ENCODE measurements at regions not wholly inside any gene's neighbourhood (a gene's known extent, or its start where the extent isn't known, plus 50 kb on each side); places are given as distances from the start of the nearest gene placed in this dataset.

GRCh38 chr2:74749432-74749831, 84.5 kb upstream of the HK2 start:
- Histone ChIP-seq H3K27ac (ENCODE audit: low read depth in 1 of 2, low read length in 1 of 2) (no peak overlapping the region), H3K36me3 (ENCODE audit: control insufficient read depth in 4 of 4, insufficient read depth in 4 of 4, low read length in 4 of 4) (no peaks in the 10 kb centered on the region), H3K9me3 (ENCODE audit: control insufficient read depth in 4 of 4, insufficient read depth in 3 of 4, low read length in 3 of 4) (no peaks in the 10 kb centered on the region), H3K4me1 (ENCODE audit: control insufficient read depth in 5 of 5, insufficient read depth in 5 of 5, low read length in 5 of 5) (no peaks in the 10 kb centered on the region), H3K27me3 (ENCODE audit: control insufficient read depth in 3 of 3, insufficient read depth in 3 of 3, low read length in 2 of 3) (peaks cover 0 to 15% (median 0%) of the 10 kb centered on the region in 3 donors), H3K9ac (ENCODE audit: insufficient read depth in 1 of 2, low read length in 2 of 2) (no peak overlapping the region), H3K4me3 (no peak overlapping the region)
- no peak for TF ChIP-seq CTCF (IDR thresholded peaks at IDR 0.05; ENCODE audit: control extremely low read depth, extremely low read depth)
- ATAC-seq (ENCODE audit: insufficient read depth, low FRiP score) (no peak), DNase-seq (no peak)
- 78 to 79% methylated on average over 3 of the region's 3 CpGs for WGBS, 2 donors

GRCh38 chr2:74751981-74752851, 81.7 kb upstream of the HK2 start:
- Histone ChIP-seq H3K27ac (ENCODE audit: low read depth in 1 of 2, low read length in 1 of 2) (no peak overlapping the region), H3K4me3 (no peak overlapping the region), H3K9me3 (ENCODE audit: control insufficient read depth in 4 of 4, insufficient read depth in 3 of 4, low read length in 3 of 4) (peaks cover 0 to 6% (median 2%) of the 10 kb centered on the region in 4 donors), H3K4me1 (ENCODE audit: control insufficient read depth in 5 of 5, insufficient read depth in 5 of 5, low read length in 5 of 5) (no peaks in the 10 kb centered on the region), H3K9ac (ENCODE audit: insufficient read depth in 1 of 2, low read length in 2 of 2) (no peak overlapping the region), H3K27me3 (ENCODE audit: control insufficient read depth in 3 of 3, insufficient read depth in 3 of 3, low read length in 2 of 3) (peaks cover 0 to 15% (median 0%) of the 10 kb centered on the region in 3 donors), H3K36me3 (ENCODE audit: control insufficient read depth in 4 of 4, insufficient read depth in 4 of 4, low read length in 4 of 4) (no peaks in the 10 kb centered on the region)
- no peak for TF ChIP-seq CTCF (IDR thresholded peaks at IDR 0.05; ENCODE audit: control extremely low read depth, extremely low read depth)
- DNase-seq = no peak
- 89 to 93% methylated on average over 4 of the region's 4 CpGs for WGBS, 2 donors
- ATAC-seq (ENCODE audit: insufficient read depth, low FRiP score) = no peak

GRCh38 chr2:74755386-74755785, 78.5 kb upstream of the HK2 start:
- Histone ChIP-seq H3K27ac (ENCODE audit: low read depth in 1 of 2, low read length in 1 of 2) (no peak overlapping the region), H3K36me3 (ENCODE audit: control insufficient read depth in 4 of 4, insufficient read depth in 4 of 4, low read length in 4 of 4) (no peaks in the 10 kb centered on the region), H3K27me3 (ENCODE audit: control insufficient read depth in 3 of 3, insufficient read depth in 3 of 3, low read length in 2 of 3) (peaks cover 0 to 2% (median 0%) of the 10 kb centered on the region in 3 donors), H3K4me3 (no peak overlapping the region), H3K9me3 (ENCODE audit: control insufficient read depth in 4 of 4, insufficient read depth in 3 of 4, low read length in 3 of 4) (peaks cover 0 to 6% (median 2%) of the 10 kb centered on the region in 4 donors), H3K9ac (ENCODE audit: insufficient read depth in 1 of 2, low read length in 2 of 2) (no peak overlapping the region), H3K4me1 (ENCODE audit: control insufficient read depth in 5 of 5, insufficient read depth in 5 of 5, low read length in 5 of 5) (no peaks in the 10 kb centered on the region)
- no peak for DNase-seq
- no peak for TF ChIP-seq CTCF (IDR thresholded peaks at IDR 0.05; ENCODE audit: control extremely low read depth, extremely low read depth)
- no peak for ATAC-seq (ENCODE audit: insufficient read depth, low FRiP score)
- WGBS, 2 donors = 87 to 99% methylated on average over 4 of the region's 4 CpGs

All from lung (tissue), 11 donors.